ENCODE measurements at regions not wholly inside any gene's neighbourhood (a gene's known extent, or its start where the extent isn't known, plus 50 kb on each side); places are given as distances from the start of the nearest gene placed in this dataset.
"Not testable (repeated sequence)": the region's sequence is repeated elsewhere in the genome, so short reads cannot be mapped to it uniquely, and the experiment has no call there.

GRCh38 chr2:87634971-87635650, 112.8 kb upstream of the PLGLB2 start:
- not testable (repeated sequence) for H3K4me3 ChIP-seq (ENCODE audit: low read depth, low read length); DNase-seq (ENCODE audit: low read depth)

- H3K4me3 ChIP-seq (ENCODE audit: low read depth, low read length); DNase-seq (ENCODE audit: low read depth): not testable (repeated sequence)
These were observed 111.6 kb upstream of the PLGLB2 start for GRCh38 chr2:87636246-87636645.

GRCh38 chr2:87636735-87637134, 111.2 kb upstream of the PLGLB2 start:
- not testable (repeated sequence) for DNase-seq (ENCODE audit: low read depth)

GRCh38 chr2:87637249-87637990, 110.5 kb upstream of the PLGLB2 start:
- peak; percentile 38 for DNase-seq (ENCODE audit: low read depth)
- H3K4me3 ChIP-seq (ENCODE audit: low read depth, low read length), result not testable (repeated sequence)

More at GRCh38 chr2:87636735-87637134, 111.2 kb upstream of the PLGLB2 start:
- H3K4me3 ChIP-seq (ENCODE audit: low read depth, low read length), result not testable (repeated sequence)

GRCh38 chr2:87638114-87638807, 109.6 kb upstream of the PLGLB2 start:
- not testable (repeated sequence) for DNase-seq (ENCODE audit: low read depth); H3K4me3 ChIP-seq (ENCODE audit: low read depth, low read length)

- not testable (repeated sequence) for DNase-seq (ENCODE audit: low read depth)
These were observed 109.0 kb upstream of the PLGLB2 start for GRCh38 chr2:87638872-87639271.

GRCh38 chr2:87639801-87640440, 108.0 kb upstream of the PLGLB2 start:
- DNase-seq (ENCODE audit: low read depth); H3K4me3 ChIP-seq (ENCODE audit: low read depth, low read length): not testable (repeated sequence)

More at GRCh38 chr2:87638872-87639271, 109.0 kb upstream of the PLGLB2 start:
- H3K4me3 ChIP-seq (ENCODE audit: low read depth, low read length), result not testable (repeated sequence)

- not testable (repeated sequence) for DNase-seq (ENCODE audit: low read depth); H3K4me3 ChIP-seq (ENCODE audit: low read depth, low read length)
These were observed 106.8 kb upstream of the PLGLB2 start for GRCh38 chr2:87640961-87641563.

GRCh38 chr2:87643165-87643564, 104.7 kb upstream of the PLGLB2 start:
- H3K4me3 ChIP-seq (ENCODE audit: low read depth, low read length); DNase-seq (ENCODE audit: low read depth): not testable (repeated sequence)

GRCh38 chr2:87647737-87648498, 100.0 kb upstream of the PLGLB2 start:
- not testable (repeated sequence) for H3K4me3 ChIP-seq (ENCODE audit: low read depth, low read length)
- DNase-seq (ENCODE audit: low read depth), result peak; percentile 7

- not testable (repeated sequence) for H3K4me3 ChIP-seq (ENCODE audit: low read depth, low read length); DNase-seq (ENCODE audit: low read depth)
These were observed 99.1 kb upstream of the PLGLB2 start for GRCh38 chr2:87648815-87649214.

- not testable (repeated sequence) for DNase-seq (ENCODE audit: low read depth); H3K4me3 ChIP-seq (ENCODE audit: low read depth, low read length)
These were observed 98.0 kb upstream of the PLGLB2 start for GRCh38 chr2:87649871-87650270.

- not testable (repeated sequence) for DNase-seq (ENCODE audit: low read depth); H3K4me3 ChIP-seq (ENCODE audit: low read depth, low read length)
These were observed 97.0 kb upstream of the PLGLB2 start for GRCh38 chr2:87650837-87651236.

- not testable (repeated sequence) for H3K4me3 ChIP-seq (ENCODE audit: low read depth, low read length); DNase-seq (ENCODE audit: low read depth)
These were observed 96.3 kb upstream of the PLGLB2 start for GRCh38 chr2:87651589-87651988.

GRCh38 chr2:87653373-87653772, 94.5 kb upstream of the PLGLB2 start:
- not testable (repeated sequence) for H3K4me3 ChIP-seq (ENCODE audit: low read depth, low read length); DNase-seq (ENCODE audit: low read depth)

- DNase-seq (ENCODE audit: low read depth); H3K4me3 ChIP-seq (ENCODE audit: low read depth, low read length): not testable (repeated sequence)
These were observed 93.6 kb upstream of the PLGLB2 start for GRCh38 chr2:87654136-87654814.

GRCh38 chr2:87657915-87658314, 90.0 kb upstream of the PLGLB2 start:
- not testable (repeated sequence) for DNase-seq (ENCODE audit: low read depth); H3K4me3 ChIP-seq (ENCODE audit: low read depth, low read length)

GRCh38 chr2:87658357-87658756, 89.5 kb upstream of the PLGLB2 start:
- H3K4me3 ChIP-seq (ENCODE audit: low read depth, low read length); DNase-seq (ENCODE audit: low read depth): not testable (repeated sequence)
